Endodermal cell (in vitro differentiated cells): ENCODE measurements at regions not wholly inside any gene's neighbourhood (a gene's known extent, or its start where the extent isn't known, plus 50 kb on each side); places are given as distances from the start of the nearest gene placed in this dataset.

Experiments used
- DNase-seq: peaks from one replicate; pipeline ENCODE4 v3.0.0-alpha.2; 2017
- H3K27ac ChIP-seq: 2 replicates; pipeline ENCODE4 v1.5.1; 2013; ENCODE audit warnings: mild to moderate bottlenecking, low read depth, low read length, moderate library complexity
- H3K27me3 ChIP-seq: 2 replicates; pipeline ENCODE4 v1.6.1; 2013; ENCODE audit warnings: mild to moderate bottlenecking, low read length, moderate library complexity; ENCODE audit not compliant: insufficient read depth, control insufficient read depth, poor library complexity, severe bottlenecking
- H3K36me3 ChIP-seq: 2 replicates; pipeline ENCODE4 v1.7.0; 2013; ENCODE audit warnings: mild to moderate bottlenecking, low read length, moderate library complexity; ENCODE audit not compliant: control insufficient read depth, insufficient read depth
- H3K4me1 ChIP-seq: one replicate; pipeline ENCODE4 v1.7.0; 2013; ENCODE audit warnings: low read length; ENCODE audit not compliant: control insufficient read depth, insufficient read depth
- H3K4me3 ChIP-seq: 2 replicates; pipeline ENCODE4 v1.5.1; 2013; ENCODE audit warnings: mild to moderate bottlenecking, low read length, moderate library complexity
- H3K9ac ChIP-seq: 2 replicates; pipeline ENCODE4 v1.6.1; 2013; ENCODE audit warnings: mild to moderate bottlenecking, low read length, moderate library complexity; ENCODE audit not compliant: poor library complexity, severe bottlenecking; ENCODE audit errors: extremely low read depth
- H3K9me3 ChIP-seq: 2 replicates; pipeline ENCODE4 v1.6.1; 2013; ENCODE audit warnings: mild to moderate bottlenecking, low read length, moderate library complexity; ENCODE audit not compliant: control insufficient read depth
- H3K27ac Mint-ChIP-seq: 2 replicates; pipeline ENCODE4 v1.8.0; 2020; ENCODE audit warnings: mixed read lengths
- H3K27me3 Mint-ChIP-seq: 2 replicates; pipeline ENCODE4 v1.8.0; 2021; ENCODE audit warnings: mild to moderate bottlenecking, mixed read lengths; ENCODE audit not compliant: insufficient read depth
- H3K36me3 Mint-ChIP-seq: 2 replicates; pipeline ENCODE4 v1.8.0; 2020; ENCODE audit warnings: low read depth, mixed read lengths
- H3K4me1 Mint-ChIP-seq: 2 replicates; pipeline ENCODE4 v1.8.0; 2020; ENCODE audit warnings: mixed read lengths
- H3K4me3 Mint-ChIP-seq: 2 replicates; pipeline ENCODE4 v1.8.0; 2020; ENCODE audit warnings: mild to moderate bottlenecking, moderate library complexity, mixed read lengths
- H3K9me3 Mint-ChIP-seq: 2 replicates; pipeline ENCODE4 v1.8.0; 2020; ENCODE audit warnings: mild to moderate bottlenecking, mixed read lengths
- CTCF ChIP-seq: fragments of 200-600 bp; sonication (generic); conservative IDR thresholded peaks from 2 replicates; pipeline ENCODE4 v1.5.0; 2021; ENCODE audit warnings: antibody characterized with exemption, mild to moderate bottlenecking
- WGBS, 2 experiments: methylation state at CpG; one replicate each; pipeline versions ENCODE4 v1.1.5 to v1.1.7; 2013; ENCODE audit warnings: missing lambda C conversion rate in 2 of 2, mixed read lengths in 1 of 2; ENCODE audit not compliant: insufficient coverage in 1 of 2, insufficient read length in 1 of 2; 5-methylcytosine and 5-hydroxymethylcytosine counted together

DNA sequence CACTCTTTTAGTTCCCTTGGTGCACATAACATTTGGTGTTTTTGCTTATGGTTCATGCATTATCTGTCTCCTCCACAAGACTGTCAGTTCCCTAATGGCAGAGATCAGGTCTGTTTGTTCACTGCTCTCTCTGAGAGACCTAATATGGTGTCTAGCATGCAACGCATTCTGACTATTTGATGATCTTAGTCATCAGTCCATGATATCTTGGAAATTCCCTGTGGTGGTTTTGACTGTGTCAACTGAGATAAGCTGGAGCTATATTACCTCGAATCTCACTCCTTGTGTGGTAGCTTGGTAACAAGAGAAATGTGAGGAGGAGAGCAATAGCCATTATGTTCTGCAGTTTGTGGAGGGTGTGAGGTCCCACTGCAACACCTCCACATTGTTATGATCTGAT, 229.8 kb downstream of the FRK start:
- no peaks in the 10 kb centered on the region for H3K27me3 Mint-ChIP-seq
- no peak overlapping the region for H3K4me3 Mint-ChIP-seq
- Histone ChIP-seq H3K36me3 (no peaks in the 10 kb centered on the region), H3K27ac (no peak overlapping the region), H3K9ac (no peak overlapping the region), H3K9me3 (peaks cover 1% of the 10 kb centered on the region), H3K27me3 (no peaks in the 10 kb centered on the region), H3K4me3 (no peak overlapping the region), H3K4me1 (no peaks in the 10 kb centered on the region)
- peaks cover 6% of the 10 kb centered on the region for H3K4me1 Mint-ChIP-seq
- H3K9me3 Mint-ChIP-seq, result peaks cover 10% of the 10 kb centered on the region
- WGBS, 2 experiments, result 60 to 90% methylated on average over 1 to 2 of the region's 2 CpGs
- H3K27ac Mint-ChIP-seq, result no peak overlapping the region
- DNase-seq, result no peak
- no peak for TF ChIP-seq CTCF
- no peaks in the 10 kb centered on the region for H3K36me3 Mint-ChIP-seq

- peaks cover 8% of the 10 kb centered on the region for H3K9me3 ChIP-seq
- H3K36me3 ChIP-seq, result no peaks in the 10 kb centered on the region
- no peak overlapping the region for H3K27ac ChIP-seq
- WGBS, 2 experiments, result 95 to 100% methylated on average over 2 of the region's 2 CpGs
- no peak overlapping the region for H3K4me3 Mint-ChIP-seq
- no peak overlapping the region for H3K27ac Mint-ChIP-seq
- H3K4me3 ChIP-seq, result no peak overlapping the region
- H3K9ac ChIP-seq, result no peak overlapping the region
- no peaks in the 10 kb centered on the region for H3K36me3 Mint-ChIP-seq
- H3K9me3 Mint-ChIP-seq, result peaks cover 10% of the 10 kb centered on the region
- TF ChIP-seq CTCF, result no peak
- H3K4me1 Mint-ChIP-seq, result peaks cover 15% of the 10 kb centered on the region
- H3K27me3 Mint-ChIP-seq, result no peaks in the 10 kb centered on the region
- no peaks in the 10 kb centered on the region for H3K4me1 ChIP-seq
- no peaks in the 10 kb centered on the region for H3K27me3 ChIP-seq
- no peak for DNase-seq
These were observed 238.9 kb downstream of the FRK start for GRCh38 chr6:115821798-115822197.

- H3K36me3 Mint-ChIP-seq, result no peaks in the 10 kb centered on the region
- 63 to 79% methylated on average over 2 to 4 of the region's 4 CpGs for WGBS, 2 experiments
- no peak overlapping the region for H3K27ac Mint-ChIP-seq
- peaks cover 14% of the 10 kb centered on the region for H3K4me1 Mint-ChIP-seq
- H3K4me3 Mint-ChIP-seq, result no peak overlapping the region
- no peaks in the 10 kb centered on the region for H3K4me1 ChIP-seq
- H3K27ac ChIP-seq, result no peak overlapping the region
- peaks cover 10% of the 10 kb centered on the region for H3K9me3 Mint-ChIP-seq
- no peak for TF ChIP-seq CTCF
- DNase-seq, result no peak
- no peaks in the 10 kb centered on the region for H3K36me3 ChIP-seq
- H3K9ac ChIP-seq, result no peak overlapping the region
- H3K27me3 Mint-ChIP-seq, result no peaks in the 10 kb centered on the region
- H3K4me3 ChIP-seq, result no peak overlapping the region
- H3K27me3 ChIP-seq, result no peaks in the 10 kb centered on the region
- H3K9me3 ChIP-seq, result peaks cover 8% of the 10 kb centered on the region
These were observed 241.2 kb downstream of the FRK start for GRCh38 chr6:115819506-115819905.
